ENCODE measurements at regions not wholly inside any gene's neighbourhood (a gene's known extent, or its start where the extent isn't known, plus 50 kb on each side); places are given as distances from the start of the nearest gene placed in this dataset.

- TF ChIP-seq ZNF518A (tag by site-specific recombination; conservative IDR thresholded peaks at IDR 0.05; ENCODE audit: low read depth) = no peak
- TF ChIP-seq SP7 (tag by site-specific recombination; IDR thresholded peaks at IDR 0.05) = peak; percentile 100
- TF ChIP-seq ZNF624 (tag by site-specific recombination; IDR thresholded peaks at IDR 0.05) = no peak
- no peak for TF ChIP-seq ZNF37A (tag by site-specific recombination; IDR thresholded peaks at IDR 0.05)
- TF ChIP-seq ZXDB (tag by site-specific recombination; IDR thresholded peaks at IDR 0.05) = no peak
- no peak for TF ChIP-seq ZNF555 (tag by site-specific recombination; conservative IDR thresholded peaks at IDR 0.05)
- TF ChIP-seq KLF9 (tag by site-specific recombination; IDR thresholded peaks at IDR 0.05; ENCODE audit: low read depth) = no peak
- no peak for TF ChIP-seq ZNF654 (tag by site-specific recombination; IDR thresholded peaks at IDR 0.05; ENCODE audit: low read depth)
- no peak for TF ChIP-seq ZNF704 (tag by site-specific recombination; IDR thresholded peaks at IDR 0.05)
- no peak for TF ChIP-seq ZNF16 (tag by site-specific recombination; IDR thresholded peaks at IDR 0.05; ENCODE audit: low read depth)
- TF ChIP-seq REST (tag by site-specific recombination; IDR thresholded peaks at IDR 0.05) = no peak
- TF ChIP-seq ZBTB10 (tag by site-specific recombination; IDR thresholded peaks at IDR 0.05) = no peak
- TF ChIP-seq MZF1 (tag by site-specific recombination; IDR thresholded peaks at IDR 0.05; ENCODE audit: borderline replicate concordance) = no peak
- peak; percentile 47; the same call in 1 of the 2 replicates for TF ChIP-seq ZNF366 (tag by site-specific recombination; conservative IDR thresholded peaks at IDR 0.05)
- no peak for TF ChIP-seq ZNF280D (tag by site-specific recombination; IDR thresholded peaks at IDR 0.05)
- TF ChIP-seq ZBTB7A (tag by site-specific recombination; IDR thresholded peaks at IDR 0.05; ENCODE audit: low read depth) = no peak
- no peak for TF ChIP-seq ZNF112 (tag by site-specific recombination; IDR thresholded peaks at IDR 0.05)
- TF ChIP-seq ZBTB1 (tag by site-specific recombination; IDR thresholded peaks at IDR 0.05) = no peak
- TF ChIP-seq ZNF660 (tag by site-specific recombination; IDR thresholded peaks at IDR 0.05) = peak; percentile 82
- 0 out of 2 replicates have a peak, but pooled peaks have one; percentile 42 for TF ChIP-seq MYNN (tag by site-specific recombination; IDR thresholded peaks at IDR 0.05; ENCODE audit: borderline replicate concordance)
- TF ChIP-seq ZNF692 (tag by site-specific recombination; IDR thresholded peaks at IDR 0.05) = peak; percentile 41; the same call in 1 of the 2 replicates
These were observed 55.6 kb downstream of the SYNE3 start (continued) for GRCh38 chr14:95460647-95461478.

Data from HEK293 (cell line).